OCI-M2 (cell line): ENCODE measurements at regions not wholly inside any gene's neighbourhood (a gene's known extent, or its start where the extent isn't known, plus 50 kb on each side); places are given as distances from the start of the nearest gene placed in this dataset.
"Not testable (repeated sequence)": the region's sequence is repeated elsewhere in the genome, so short reads cannot be mapped to it uniquely, and the experiment has no call there.

Experiments
- DNase-seq: peaks from one replicate; lab custom pipeline; 2025; ENCODE audit not compliant: unreplicated experiment; lab: John Stamatoyannopoulos, UW

DNA sequence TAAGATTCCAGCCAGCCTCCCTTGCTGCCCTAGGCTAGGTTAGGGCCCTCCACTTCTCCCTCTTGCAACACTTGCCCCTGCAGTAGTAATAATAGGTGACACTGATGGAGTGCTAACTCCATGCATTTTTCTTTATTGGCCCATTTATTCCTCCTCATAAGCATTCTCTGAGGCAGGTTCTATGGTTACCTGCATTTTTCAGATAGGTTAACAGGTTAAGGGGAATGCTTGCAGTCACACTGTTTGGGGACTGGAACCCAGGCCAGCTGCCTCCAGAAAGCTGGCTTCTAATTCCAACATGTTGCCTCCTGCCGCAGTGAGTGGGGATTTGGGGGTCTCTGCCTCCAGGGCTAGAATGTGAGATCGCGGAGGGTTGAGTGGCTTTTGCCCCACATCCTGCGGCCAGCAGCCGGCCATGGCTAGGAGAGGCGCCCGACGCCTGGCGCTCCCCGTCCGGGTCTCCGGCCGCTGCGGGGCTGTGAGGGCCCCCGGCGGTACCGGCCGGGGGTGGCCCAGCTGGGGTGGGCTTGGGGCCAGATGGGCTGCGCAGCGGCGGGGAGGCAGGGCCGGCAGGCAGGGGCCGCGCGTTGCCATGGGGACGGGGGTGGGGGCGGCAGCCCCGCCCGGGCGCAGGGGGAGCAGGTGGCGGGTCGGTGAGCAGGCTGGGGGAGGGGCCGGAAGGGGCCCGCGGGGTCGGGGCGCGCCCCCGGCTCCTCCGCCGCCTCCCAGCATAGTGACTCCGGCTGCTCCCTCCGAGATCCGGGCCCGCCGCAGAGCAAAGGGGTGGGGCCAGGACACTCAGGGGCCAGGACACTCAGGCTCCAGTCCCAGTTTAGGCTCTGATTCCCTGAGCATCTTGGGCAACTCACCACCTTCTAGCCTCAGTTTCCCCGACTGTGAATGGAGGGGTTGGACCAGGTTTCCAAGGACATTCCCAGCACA lies 68.4 kb upstream of the SSBP3 start:
- no peak for DNase-seq

DNA sequence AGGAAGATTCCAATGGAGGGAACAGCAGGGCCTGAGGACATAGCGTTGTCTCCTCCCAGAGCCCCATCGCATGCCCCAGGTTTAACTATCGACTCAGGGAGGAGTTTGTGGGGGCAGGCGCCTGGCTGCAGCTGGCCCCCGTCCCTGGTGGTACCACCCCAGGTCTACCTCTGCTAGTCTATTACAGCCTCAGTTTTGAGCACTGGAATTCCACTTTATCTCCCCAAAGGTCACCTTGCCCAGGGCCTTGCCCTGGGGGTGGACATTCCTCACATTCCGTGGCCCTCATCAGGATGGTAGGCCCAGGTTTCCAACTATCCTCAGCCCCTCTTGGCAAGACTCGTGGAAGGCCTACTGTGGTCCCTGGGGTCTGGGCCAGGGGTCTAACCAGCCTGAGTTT lies 65.4 kb upstream of the SSBP3 start:
- DNase-seq: no peak

DNA sequence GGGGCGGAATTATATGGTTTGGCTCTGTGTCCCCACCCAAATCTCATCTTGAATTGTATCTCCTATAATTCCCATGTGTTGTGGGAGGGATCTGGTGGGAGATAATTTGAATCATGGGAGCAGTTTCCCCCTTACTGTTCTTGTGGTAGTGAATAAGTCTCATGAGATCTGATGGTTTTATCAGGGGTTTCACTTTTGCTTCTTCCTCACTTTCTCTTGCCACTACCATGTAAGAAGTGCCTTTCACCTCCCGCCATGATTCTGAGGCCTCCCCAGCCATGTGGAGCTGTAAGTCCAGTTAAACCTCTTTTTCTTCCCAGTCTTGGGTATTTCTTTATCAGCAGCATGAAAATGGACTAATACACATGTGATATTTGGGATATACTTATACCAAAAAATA lies 63.2 kb upstream of the SSBP3 start:
- not testable (repeated sequence) for DNase-seq

DNA sequence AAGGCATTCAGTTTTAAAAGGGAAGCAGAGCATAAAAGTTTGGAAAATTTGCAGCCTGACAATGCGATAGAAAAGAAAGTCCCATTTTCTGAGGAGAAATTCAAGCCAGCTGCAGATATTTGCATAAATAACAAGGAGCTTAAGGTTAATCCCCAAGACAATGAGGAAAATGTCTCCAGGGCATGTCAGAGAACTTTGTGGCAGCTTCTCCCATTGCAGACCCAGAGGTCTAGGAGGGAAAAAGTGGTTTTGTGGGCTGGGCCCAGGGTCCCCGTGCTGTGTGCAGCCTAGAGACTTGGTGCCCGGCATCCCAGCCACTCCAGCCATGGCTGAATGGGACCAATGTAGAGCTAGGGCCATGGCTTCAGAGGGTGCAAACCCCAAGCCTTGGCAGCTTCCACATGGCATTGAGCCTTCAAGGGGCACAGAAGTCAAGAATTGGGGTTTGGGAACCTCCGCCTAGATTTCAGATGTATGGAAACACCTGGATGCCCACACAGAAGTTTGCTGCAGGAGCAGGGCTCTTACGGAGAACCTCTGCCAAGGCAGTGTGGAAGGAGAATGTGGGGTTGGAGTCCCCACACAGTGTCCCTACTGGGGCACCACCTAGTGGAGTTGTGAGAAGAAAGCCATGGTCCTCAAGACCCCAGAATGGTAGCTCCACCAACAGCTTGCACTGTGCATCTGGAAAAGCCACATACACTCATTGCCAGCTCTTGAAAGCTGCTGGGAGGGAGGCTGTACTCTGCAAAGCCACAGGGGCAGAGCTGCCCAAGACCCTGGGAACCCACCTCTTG lies 62.3 kb upstream of the SSBP3 start:
- not testable (repeated sequence) for DNase-seq

DNA sequence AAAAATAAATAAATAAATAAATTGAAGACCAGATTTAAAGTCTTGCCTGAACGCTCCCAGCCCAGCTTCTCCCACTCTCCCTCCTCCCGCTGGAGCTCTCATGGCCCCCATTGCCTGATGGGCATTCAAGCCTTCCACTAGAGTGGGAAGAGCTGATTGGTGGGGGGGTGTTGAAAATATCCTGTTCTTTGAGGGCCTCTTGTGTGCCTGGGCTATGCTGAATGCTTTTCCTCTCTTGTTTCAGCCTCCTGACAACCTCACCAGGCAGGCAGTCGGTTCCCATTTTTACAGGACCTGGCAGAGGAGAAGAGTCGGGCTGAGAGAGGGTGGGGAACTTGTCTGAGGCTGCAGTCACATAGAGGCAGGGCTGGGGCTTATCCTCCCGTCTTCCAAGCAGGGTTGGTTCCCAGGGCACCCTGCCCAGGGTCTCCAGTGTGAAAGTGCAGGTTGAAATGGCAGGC lies 59.2 kb upstream of the SSBP3 start:
- DNase-seq: no peak

DNA sequence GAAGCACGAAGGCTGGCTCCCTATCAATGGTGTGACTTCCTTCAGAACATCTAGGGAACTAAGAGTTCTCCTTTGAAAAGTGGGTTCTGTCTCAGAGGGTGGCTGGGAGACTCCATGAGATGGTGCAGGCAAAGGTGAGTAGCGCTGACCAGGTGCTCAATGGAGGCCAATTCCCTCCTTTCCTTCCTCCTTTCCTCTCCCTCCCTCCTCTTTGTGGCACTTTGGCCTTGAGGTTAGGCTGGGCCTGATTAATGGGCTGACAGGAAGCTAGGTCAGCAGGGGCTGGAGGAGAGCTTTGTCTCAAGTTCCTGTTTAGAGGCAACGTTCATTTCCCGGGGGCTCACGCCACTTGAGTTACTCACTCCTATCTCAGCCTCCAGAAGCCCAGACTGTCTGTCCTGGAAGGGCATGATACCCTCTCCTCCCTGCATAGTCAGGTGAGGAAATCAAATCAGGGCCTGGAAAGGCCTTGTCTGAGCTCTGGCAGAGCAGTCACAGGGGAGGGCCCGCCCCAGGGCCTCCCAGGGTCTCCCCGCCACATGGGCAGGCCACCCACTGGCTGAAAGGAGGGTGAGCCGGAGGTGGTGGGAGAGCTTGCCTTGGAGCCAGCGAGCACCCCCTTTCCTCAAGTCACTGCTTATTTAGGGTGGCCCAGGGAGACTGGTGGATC lies 58.4 kb upstream of the SSBP3 start:
- DNase-seq: peak; percentile 72

DNA sequence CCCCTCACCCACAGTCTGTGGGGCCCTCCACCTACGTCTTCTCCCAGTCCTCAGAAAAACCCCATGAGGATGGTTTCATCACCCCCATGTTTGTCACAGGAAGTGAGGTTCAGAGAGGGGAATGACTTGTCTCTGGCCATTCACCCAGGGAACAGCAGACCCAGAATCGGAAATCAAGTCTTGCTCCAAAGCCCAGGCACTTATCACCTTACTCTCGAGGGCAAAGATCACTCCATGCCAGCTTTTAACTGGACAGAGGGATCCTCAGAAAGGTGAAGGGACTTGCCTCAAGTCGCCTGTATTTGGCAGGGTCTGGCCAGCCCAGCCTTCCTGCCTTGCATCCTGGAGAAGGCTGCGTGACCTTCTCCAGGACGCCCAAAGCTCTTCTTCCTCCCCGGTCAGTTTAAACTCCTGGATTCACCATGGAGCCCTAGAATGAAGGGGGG lies 57.9 kb upstream of the SSBP3 start:
- DNase-seq: no peak

DNA sequence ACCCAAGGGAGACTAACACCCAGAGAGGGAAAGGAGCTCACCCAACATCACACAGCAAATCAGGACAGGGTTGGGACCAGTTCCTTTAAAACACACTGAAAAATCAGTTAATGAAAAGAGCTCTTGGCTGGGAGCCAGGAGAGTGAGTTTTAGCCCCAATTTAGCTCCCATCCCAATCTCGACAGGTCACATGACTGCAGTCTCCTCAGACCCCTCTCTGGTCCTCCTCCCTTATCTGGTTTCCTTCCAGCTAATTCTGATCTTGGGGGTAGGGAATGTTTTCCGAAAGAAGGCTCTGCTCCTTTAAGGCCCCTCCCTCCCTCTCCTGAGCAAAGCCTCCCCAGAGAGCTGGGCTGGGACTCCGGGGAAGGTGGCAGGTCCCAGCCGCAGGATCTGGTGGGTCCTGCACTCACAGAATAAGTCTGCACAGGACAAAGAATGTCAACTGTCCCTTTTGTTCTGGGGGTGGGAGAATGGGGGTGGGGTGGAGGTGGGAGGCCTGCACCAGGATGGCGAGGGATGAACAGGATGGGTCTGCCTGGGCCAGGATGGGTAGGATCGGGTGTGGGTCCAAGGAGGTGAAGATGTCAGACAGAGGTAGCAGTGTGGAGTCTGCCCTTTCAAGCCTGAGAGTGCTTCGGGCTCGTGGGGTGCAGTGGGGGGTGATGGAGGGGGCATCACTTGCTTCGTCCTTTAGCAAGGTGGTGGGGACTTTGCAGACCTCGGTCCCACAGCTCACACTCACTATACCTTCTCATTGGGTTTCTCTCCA lies 57.3 kb upstream of the SSBP3 start:
- no peak for DNase-seq

DNA sequence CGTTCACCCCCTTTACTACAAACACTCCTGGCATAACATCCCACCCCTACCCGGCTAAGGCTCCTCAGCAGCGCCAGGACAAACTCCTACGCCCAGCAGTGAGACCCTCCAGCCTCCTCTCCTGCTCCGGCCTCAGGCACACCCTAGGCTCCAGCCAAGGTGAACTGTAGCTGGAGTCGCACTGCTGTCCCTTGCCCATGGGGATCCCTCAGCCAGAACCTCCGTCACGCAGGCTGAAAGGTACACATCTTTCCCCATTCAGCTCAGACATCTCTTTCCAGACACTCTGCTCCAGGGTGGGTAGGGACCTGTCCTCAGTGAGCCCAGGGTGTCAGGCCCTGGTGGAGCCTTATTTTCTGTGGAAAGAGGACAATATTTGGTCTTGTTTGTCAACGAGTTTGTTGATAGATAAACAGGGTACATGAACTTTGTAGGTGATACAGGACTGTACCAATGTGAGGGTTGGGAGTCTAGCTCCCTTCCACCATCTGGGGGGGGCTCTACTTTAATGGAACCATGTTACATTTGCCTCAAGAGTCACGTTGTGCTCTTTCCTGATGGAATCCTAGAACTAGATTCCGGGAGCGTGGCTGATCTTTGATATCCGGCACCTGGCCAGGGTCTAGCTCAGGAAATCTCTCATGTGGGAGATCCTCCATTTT lies 56.5 kb upstream of the SSBP3 start:
- DNase-seq: no peak

DNA sequence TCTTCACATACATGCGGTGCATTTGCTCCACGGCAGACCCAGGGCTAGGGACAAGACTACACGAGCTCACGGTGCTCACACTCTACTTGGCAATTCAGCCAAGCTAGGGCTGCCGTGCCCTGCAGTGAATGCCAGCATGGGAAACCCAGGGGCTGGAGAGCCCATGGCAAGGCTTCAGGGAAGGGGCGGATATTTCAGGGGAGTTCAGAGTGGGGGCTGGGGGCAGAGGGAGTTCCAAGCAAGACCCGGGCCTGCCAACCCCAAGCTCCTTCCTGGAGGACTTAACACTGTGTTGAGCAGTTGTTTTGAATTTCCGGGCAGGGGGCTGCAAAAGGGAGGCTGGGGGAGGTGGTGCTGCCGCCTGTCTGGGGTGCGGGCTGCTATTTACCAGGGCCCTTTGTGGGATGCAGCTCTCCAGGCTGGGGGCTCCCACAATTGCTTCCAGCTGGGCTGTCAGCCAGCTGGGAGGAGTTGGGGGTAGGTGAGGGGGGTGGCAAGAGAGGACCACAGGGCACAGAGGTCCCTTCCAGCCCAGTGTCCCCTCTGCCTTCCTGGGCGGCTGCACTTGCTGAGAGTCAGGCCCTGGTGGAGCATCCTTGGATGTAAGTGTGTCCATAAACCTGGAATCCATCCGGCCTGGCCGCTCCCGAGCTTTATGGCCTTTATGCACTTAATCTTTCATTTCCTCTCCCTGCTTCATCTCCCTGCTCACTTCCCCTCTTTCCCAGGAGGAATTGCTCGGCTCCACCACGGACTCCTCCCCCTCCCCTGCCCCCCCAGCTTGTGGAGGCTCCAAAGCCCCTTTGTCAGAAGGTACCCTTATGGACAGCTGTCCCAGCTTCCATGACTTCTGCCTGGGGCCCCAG lies 55.8 kb upstream of the SSBP3 start:
- no peak for DNase-seq

DNA sequence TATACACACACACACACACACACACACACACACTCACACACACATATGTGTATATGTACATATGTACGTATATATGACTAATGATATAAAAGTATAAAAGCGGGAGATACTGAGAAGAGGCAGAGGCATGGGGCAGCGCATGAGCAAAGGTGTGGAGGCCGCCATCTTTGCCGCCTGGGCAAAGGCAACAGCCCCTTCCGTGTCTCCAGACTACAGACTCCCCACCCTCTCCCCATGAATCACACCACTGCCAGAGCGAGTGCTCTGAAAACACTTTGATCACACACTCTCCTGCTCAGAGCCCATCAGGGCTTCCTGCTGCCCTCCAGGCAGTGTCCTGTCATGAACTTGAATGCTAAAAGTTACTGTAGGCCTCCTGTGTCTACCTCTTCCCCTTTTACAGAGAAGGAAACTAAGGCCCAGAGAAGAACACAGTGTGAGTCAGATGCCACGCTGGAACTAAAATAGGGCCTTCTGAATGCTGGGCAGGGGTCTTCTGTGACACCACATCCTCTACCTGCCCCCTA lies 54.7 kb upstream of the SSBP3 start:
- no peak for DNase-seq

DNA sequence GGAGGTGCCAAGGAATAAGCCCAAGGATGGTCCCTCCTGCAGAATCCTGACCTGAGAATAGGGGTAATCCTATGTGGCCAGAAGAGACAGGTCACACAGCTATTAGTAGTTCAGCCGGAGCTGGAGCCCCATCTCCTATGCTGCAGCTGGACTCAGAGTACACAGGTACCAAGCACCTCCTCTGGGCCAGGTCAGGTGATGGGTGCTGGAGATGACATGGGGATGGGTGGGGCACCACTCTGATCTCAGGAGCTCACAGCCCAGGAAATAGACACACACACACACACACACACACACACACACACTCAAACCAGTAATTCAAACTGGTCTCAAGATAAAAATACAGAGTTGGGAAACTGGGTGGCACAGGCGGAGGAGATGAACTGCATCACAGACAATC lies 54.2 kb upstream of the SSBP3 start:
- no peak for DNase-seq

DNA sequence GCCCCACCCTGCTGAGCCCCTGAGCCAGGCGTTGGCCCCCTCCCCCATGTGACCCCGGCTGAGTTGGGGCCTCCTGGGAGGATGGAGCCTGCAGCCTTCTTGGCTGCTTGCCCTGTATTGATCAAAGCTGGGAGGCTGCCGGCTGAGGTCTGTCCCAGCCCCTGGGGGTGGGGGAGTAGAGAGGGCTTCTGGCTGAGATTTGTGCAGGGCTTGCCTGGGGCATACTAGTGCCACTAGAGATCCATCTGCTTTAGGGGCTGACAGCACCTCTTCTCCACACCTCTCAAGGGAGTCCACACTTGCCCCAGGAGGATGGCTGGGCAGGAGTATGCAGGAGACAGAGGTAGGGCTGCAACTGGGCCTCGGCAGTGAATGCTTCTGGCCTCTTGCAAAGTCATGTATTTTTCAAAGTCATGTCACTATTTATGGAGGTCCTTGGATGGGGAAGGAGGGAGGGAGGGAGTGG lies 53.6 kb upstream of the SSBP3 start:
- DNase-seq: no peak

DNA sequence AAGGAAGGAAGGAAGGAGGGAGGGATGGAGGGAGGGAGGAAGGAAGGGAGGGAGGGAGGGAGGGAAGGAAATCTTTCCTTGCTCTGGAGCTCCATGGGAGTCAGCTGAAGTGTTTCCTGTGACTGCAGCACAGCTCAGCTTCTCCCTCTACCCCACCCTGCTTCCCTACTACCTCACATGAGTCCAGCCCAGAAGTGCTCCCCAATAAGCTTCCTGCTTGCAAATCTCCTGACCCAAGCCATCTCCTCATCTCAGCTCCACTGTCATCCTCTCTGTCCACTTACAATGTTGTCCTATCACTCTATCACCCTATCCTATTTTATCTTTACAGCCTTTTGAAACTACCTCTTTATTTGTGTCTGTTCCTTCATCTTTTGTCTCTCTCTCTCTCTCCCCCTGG lies 52.9 kb upstream of the SSBP3 start:
- no peak for DNase-seq

DNA sequence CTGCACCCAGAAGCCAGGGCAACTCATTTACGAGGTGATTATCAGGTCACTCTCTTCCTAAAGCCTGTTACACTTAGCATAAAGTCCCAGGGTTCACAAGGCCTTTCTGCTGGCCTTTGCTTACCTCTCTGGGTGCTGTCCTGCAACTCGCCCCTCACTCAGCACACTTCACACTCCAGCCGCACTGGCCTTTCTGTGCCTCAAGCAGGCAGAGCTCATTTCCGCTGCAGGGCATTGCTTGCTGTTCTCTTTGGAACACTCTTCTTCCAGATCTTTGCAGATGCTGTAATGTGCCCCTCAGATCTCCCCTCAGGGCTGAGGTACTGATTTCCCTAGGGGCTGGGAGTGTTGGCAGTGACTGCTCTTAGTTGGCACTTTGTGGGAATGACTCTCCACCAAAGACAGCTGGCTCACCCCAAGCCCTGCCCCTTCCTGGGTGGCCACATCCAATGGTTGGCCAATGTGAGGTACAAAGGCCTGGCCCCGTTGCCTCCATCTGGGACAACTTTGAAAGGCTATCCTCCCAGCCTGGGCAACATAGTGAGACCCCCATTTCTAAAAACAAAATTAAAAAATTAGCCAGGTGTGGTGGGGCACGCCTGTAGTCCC lies 50.8 kb upstream of the SSBP3 start:
- no peak for DNase-seq

DNA sequence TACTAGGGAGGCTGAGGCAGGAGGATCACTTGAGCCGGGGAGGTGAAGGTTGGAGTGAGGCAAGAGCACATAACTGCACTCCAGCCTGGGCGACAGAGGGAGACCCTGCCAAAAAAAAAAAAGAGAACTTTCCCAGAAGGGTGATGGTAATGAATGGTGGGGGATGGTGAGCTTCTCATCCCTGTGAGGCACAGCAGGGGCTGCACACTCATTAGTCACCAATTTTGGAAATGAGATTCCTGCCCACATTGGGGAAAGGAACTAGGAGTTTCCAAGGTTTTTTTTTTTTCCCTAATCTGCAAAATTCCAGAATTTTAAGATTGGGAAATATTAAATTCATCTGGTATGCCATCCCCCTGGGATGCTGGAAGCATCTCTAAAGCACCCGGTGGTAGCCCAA lies 50.2 kb upstream of the SSBP3 start:
- DNase-seq: no peak
